GM21447 (cell line): ENCODE measurements at regions not wholly inside any gene's neighbourhood (a gene's known extent, or its start where the extent isn't known, plus 50 kb on each side); places are given as distances from the start of the nearest gene placed in this dataset.
"Not testable (repeated sequence)": the region's sequence is repeated elsewhere in the genome, so short reads cannot be mapped to it uniquely, and the experiment has no call there.

Experiments used
- ATAC-seq: cut with Tn5 transposase; IDR thresholded peaks from one replicate; pipeline ENCODE4 v1.9.1; 2021; ENCODE audit not compliant: unreplicated experiment

DNA sequence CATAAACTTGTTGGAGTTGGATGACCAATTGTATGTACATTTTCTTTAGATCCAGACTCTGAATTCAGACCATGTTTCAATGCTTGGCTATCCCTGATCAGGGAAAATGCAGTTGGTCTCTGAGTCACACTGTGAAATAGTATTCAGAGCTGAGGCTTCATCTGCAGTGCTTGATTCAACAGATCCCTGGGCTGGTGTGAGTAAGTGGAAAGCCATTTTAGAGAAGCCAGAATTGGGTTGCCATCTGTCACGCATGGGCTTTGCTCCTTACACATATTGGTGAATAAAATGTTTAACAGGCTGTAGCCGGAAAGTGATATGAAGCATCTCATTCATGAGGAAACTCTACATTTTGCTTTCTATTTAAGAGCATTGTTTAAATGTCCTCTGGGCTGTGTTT lies 50.0 kb upstream of the ACYP2 start:
- no peak for ATAC-seq

DNA sequence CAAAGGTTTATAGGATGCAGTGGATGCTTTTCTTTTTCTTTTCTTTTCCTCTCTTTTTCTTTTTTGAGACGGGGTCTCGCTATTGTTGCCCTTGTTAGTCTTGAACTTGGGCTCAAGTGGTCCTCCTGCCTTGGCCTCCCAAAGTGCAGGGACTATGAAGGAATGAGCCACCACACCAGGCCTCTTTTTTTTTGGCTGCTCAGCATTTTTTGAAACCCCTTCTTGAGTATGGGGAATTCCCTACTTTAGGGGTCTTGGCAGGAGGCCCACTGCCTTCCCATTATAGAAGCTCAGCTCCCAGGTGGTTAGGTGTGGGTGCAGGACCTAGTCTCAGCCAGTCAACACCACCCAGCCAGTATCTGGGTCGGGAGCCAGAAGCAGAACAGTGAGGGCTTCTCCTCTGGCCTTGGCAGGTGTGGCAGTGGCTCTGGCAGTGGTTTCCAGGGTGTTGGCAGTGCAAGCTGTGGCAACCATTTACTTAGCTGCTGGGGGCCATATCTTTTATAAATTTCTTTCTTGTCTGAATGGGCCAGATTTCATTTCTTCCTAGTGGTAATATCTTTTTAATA lies 51.4 kb upstream of the ACYP2 start:
- no peak for ATAC-seq

DNA sequence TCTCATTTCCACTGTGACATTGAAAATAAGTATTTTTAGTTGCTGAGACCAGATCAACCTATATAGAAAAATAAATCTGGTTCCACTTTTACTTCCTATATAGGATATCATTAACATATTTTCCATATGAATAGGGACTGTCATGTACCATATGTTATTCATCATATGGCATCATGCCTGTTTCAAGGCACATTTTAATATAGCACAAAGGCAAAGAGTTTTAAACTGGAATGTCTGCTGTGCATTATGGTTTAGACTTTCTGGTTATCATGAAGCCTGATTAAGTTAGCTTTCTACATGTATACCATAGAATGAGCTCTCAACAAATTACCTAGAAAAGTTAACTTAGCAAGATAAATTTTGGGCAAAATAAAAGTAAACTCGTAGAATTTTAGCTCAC lies 53.0 kb upstream of the ACYP2 start:
- ATAC-seq: no peak

DNA sequence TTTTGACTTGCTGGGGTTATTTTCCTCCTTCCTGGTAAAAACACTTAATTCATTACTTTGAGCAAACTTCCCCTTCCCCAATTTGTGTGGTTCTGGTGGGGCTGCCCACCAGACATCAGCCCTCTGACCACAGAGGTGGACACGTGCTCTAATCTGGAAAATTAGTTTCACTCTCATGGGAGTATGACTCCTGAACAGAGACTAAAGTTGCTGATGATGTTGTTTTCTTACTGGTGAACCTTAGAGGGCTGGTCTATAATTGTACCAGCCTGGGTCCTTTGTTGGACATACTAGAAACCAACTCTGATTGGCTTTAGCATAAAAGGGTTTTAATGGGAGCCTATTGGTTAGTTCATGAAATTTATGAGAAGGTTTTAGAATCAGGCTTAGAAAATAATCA lies 54.1 kb upstream of the ACYP2 start:
- no peak for ATAC-seq

DNA sequence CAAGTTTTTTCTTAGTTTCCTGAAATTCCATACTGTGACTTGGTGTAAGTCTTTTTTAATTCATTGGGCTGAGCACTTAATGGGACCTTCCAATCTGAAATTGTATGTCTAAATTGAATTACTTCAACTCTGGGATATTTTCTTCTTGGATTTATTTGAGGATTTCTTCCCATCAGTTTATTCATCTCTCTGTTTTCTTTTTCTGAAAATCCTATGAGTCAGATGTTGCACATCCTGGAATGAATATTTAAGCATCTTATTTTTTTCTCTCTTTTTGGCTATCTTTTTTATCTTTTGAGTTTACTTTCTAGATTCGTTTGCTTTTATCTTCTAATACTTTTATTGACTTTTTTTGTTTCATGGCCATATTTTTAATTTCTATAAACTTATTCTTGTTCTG lies 55.4 kb upstream of the ACYP2 start:
- ATAC-seq: no peak

DNA sequence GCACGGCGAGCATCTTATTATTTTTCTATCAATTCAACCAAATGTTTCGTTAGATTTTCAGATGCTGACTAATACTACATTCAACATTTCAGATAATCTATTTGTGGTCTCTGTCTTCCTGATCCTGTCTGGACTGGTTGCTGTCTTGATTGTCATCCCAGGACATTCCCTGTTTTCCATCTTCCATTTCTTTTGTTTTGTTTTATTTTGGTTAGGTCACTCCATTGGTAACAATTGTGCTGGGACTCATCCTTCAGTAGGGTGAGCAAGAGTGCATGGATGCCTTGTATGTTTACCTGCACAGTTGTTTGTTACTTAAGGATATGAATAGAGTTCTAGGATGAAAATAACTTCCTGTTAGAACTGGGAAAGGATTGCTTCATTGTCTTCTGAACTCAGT lies 55.9 kb upstream of the ACYP2 start:
- ATAC-seq: no peak

DNA sequence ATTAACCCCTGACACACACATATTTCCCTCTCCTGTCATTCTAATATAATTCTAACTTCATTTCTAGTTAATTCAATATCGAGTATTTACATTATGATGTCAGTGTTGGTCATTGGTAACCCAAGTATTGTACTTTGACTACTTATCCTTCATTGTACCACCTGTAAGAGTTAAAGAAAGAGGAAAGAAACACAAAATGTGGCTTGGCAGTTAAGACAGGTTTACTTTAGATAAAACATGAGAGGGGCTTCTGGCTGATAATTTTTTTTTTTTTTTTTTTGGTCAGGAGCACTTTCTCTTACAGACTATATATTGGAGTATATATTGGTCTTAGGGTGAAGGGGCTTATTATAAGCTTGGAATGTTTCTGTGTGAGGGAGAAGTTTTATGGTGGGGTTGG lies 57.0 kb upstream of the ACYP2 start:
- no peak for ATAC-seq

DNA sequence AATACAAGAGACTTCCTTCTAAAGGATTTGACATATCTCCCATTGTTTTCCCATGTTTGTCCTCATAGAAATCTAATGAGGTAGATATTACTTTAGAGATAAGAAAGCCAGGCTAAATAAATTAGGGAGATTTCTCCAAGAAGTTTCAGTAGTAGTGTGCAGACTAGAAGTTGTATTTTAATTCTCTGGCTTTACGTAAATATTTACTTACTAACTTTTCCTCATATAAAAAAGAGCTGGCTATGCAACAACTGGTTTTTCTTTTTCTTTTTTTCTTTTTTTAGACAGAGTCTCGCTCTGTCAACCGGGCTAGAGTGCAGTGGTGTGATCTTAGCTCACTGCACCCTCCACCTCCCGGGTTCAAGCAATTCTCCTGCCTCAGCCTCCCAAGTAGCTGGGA lies 60.6 kb upstream of the ACYP2 start:
- ATAC-seq: no peak

DNA sequence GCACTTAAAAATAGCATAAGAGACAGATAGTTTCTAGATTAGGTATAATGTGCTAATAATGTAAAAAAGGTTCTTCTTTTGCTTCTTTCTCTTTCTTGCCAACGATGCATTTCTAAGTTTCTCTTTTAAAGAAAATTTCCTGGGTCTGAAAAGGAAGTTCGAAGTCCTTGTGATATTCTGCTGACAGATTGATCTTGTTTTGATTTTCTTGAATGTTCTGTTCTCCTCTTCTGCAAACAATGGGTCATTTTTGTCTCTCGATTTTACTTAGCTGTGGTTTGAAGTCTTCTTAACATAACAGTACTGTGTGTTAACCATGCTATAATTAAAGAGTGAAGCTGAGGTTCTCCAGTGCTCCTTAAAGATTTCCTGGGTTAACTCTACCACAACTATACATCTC lies 61.1 kb upstream of the ACYP2 start:
- ATAC-seq: peak; percentile 84

DNA sequence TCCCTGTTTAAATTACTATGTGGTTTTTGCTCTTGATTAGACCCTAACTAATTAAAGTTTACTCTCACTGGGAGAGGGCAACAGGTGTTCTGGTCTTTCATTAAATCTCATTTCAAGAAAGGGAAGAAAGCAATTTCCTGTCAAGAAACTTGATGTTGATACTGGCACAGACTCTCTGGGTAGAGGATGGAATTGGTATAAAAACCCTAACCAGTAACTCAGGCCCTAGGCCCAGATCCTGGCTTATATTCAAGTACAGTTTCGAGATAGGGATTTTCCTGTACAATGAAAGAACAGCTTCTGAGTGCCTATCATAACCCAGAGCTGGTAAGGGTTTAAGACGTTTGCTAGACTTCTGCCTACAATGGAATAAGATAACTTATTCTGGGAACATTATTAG lies 61.6 kb upstream of the ACYP2 start:
- peak; percentile 48 for ATAC-seq

DNA sequence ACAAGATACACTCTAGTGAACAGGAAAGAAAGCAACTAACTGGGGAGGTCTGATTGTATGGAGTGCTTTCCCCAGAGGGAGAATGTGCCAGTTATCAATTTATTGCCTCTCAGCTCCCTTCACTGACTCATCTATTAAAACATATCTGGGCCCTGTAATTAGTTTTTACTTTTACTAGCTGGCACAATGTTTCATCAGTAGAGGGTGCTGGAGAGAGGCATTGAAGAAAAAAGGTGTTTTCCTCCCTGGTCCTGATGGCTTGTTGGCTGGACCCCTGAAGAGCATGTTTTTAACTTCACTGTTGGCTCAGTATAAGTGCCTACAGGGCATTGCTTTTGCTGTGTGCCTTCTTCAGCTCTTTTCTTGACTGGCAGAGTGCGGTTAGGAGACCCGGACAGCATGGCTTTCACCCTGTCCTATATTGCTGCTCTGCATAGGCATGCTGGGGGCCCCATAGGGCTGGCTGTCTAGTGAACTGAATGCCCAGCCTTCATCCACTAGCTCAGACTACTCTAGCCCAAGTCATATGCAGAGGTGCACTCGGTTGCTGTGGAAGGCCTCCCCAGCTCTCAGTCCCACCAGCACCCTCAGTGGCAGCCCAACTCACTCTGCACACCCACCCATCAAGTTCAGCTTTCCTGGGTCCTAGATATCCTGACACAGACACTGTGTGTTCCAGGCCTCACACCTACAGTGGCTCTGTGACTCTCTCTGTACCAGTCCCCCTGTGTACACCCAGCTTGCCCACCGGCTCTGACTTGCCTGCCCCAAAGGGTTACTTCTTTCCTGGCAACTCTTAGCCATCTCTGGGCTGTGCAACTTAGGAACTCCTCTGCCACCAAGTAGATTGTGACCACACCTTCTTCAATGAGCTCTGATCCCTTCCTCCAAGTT lies 62.3 kb upstream of the ACYP2 start:
- peak; percentile 24 for ATAC-seq

DNA sequence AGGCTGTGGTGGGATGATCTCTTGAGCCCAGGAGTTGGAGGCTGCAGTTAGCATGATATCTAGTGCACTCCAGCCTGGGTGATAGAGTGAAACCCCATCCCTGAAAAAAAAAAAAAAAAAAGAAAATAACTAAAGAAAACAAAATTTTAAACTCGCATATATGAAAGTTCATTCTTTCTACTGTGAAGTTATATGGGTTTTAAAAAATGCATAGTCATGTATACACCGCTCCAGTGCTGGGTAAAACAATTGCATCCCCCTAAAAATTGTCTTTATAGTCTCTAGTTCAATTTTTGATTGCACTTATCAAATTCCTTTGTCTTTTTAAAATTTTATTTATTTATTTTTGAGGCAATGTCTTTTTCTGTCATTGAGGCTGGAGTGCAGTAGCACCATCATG lies 65.0 kb upstream of the ACYP2 start:
- no peak for ATAC-seq

DNA sequence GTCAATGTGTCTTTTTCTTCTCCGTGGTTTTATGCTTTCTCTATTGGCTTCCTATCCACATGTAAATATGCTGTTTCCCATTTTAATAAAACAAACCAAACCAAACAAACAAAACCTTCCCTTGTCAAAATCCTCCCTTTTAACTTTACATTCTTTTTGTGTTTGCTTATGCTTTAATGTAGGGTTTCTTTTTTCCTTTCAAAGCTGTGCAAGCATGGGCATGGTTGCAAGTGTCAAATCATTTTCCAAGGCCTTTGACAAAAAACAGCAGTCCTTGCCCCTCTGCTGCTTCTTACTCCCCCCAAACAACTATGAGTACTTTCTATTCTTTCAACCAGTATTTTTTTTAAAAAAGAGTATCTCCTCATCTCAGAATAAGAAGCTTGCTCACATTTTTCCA lies 66.0 kb upstream of the ACYP2 start:
- no peak for ATAC-seq

DNA sequence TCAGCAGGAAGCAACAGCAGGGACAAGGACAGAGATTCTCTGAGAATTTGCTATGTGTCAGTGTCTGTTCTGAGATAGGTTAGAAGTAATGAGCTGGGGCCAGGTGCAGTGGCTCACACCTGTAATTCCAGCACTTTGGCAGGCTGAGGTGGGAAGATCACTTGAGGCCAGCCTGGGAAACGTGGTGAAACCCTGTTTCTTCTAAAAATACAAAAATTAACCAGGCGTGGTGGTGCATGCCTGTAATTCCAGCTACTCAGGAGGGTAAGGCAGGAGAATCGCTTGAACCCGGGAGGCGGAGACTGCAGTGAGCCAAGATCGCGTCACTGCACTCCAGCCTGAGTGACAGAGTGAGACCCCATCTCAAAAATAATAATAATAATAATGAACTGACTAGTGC lies 66.5 kb upstream of the ACYP2 start:
- ATAC-seq: not testable (repeated sequence)

DNA sequence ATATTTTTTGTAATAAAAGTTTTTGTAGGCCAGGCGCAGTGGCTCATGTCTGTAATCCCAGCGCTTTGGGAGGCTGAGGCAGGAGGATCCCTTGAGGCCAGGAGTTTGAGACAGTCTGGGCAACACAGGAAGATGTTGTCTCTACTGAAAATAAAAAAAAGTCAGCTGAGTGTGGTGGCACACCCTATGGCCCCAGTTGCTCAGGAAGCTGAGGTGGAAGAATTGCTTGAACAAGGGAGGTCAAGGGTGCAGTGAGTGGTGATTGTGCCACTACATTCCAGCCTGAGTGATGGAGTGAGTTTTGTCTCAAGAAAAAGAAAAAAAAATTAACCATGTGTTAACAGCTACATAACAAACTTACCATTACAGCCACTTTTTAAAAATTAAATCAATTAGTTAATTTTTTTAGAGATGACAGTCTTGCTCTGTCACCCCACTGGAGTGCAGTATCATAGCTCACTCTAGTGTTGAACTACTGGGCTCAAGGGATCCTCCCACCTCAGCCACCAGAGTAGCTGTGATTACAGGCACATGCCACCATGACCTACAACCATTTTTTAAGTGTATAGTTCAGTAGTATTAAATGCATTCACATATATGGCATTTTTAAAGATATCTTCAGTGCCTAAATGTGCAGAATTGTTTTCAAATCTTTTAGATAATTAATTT lies 67.2 kb upstream of the ACYP2 start:
- no peak for ATAC-seq

DNA sequence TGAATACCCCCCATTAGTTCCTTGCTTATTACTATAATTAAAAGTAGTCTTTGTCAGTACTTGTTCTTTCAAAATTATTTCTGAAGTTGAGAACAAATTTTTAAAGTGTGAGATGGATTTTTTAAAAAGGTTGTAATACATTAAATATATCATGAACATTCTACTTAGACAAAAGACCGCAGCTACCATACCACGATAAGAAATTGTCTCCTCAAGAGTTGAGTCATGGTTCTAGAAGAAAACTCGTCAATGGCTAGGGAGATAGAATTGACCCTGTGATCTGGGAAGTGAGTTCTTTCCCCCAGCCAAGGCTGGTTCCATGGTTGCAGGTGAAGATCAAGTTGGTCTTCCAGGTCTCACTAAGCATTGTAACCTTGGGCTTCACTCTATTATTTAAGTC lies 67.8 kb upstream of the ACYP2 start:
- ATAC-seq: no peak

DNA sequence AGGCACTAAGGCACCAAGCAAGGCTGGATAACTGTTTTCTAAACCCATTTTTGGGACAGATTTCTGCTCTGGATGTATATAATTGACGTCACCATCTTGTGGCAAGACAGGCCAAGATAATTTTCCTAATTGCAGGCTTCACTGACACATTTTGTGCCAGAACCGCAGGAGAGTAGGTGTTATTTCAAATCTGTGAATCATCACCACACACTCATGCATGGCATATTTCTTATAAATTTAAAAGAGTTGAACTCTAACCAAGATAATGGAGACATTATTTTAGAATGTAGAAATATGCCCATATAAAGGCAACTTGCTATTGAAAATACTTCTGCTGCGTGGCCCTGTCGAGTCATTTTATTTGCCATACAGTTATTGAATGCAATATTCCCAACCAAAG lies 68.3 kb upstream of the ACYP2 start:
- ATAC-seq: no peak

DNA sequence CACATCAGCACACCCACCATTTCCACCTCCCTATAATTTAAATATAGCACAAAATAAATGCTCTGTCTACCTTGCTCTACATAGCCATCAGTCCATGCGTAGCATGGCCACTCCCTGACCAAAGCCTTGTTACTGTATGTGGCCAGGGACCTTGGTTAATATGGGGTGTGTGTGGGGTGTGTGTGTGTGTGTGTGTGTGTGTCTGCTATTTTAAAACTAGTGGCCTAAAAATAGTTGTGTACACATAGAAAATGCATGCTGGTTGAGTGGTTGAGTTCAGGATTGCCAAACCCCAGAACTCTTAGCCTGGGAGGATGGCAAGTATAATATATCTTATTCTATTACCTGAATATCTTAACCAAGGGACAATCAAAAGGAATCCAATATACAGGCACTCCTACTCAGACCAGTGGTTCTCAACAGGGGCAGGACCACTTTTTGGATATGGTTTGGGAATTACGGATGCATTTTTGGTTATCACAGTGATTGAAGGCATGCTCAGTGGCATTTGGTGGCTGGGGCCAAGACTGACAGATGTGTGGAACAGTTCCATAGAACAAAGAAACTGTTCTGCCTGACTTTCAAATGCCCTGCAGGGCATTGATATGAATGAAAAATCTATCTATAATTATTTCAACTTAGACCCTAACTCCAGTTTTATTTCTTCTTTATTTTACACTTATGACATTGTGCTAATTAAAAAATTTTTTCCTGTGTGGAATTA lies 72.3 kb upstream of the PSME4 start:
- ATAC-seq: no peak

DNA sequence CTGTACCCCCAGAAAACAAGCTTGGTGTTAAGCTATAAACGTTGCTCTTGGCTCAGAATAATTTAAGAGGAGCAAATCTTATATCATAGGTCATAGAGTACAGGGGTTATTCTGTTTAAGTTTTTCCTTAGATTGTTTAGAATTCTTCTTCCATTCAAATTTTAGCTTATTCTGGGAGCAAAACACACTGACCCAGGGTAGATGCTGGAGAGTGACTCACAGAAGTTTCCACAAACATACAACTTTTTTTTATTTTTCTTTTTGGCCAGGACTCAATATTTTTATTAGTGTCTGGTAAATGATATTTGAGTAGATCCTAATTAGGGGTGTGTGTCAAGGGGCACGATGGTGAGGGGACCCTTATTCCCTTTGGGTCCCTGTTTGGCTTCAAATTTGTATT lies 71.5 kb upstream of the PSME4 start:
- ATAC-seq: no peak

DNA sequence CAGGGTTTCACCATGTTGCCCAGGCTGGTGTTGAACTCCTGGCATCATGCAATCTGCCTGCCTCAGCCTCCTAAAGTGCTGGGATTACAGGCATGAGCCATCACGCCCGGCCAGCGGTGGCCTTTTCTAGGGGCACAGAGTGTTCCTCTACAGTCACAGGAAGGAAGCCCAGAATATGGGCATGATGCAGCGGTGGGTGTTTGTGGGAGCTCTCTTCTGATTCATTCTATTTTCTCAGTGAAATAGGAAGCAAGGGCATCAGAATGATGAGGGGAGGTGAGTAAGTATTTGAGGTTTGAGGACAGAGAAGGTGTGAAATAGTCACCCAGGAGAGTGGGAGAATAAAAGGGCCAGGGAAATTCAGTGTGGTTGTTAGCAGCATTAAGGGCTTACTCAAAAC lies 70.3 kb upstream of the PSME4 start:
- ATAC-seq: no peak

DNA sequence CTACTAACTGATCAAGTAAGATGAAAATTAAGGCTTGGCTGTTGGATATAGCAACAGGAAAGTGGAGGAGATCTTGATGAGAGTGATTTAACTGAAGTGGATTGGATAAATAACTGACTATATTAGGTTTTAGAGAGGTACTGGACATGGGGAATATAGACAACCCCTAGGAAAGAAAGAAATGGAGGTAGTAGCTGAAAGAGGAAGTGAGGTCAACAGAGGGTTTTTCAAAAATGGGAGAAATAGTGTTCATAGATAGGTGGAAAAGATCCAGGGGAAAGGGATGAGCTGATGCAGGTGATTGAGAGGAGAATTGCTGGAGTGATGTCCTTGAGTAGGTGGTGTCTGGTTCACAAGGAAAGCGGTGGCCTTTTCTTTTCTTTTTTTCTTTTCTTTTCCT lies 69.9 kb upstream of the PSME4 start:
- ATAC-seq: no peak

DNA sequence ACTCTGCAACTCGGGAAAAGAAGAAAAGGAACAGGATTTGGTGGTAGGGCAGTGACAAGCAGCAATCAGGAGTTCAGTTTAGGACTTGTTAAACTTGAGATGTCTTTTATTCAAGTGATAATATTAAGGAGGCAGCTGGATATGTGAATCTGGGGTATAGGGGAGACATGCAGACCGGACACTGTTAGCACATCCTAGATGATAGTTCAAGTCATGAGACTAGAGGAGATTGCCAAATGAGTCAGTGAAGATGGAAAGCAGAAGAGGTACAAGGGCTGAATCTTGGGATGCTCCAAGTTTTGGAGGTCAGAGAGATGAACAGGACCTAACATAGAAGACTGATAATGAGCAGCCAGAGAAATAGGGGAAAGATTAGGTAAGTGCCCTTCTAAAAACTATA lies 69.5 kb upstream of the PSME4 start:
- no peak for ATAC-seq
